MM.1S (cell line): ENCODE measurements at regions not wholly inside any gene's neighbourhood (a gene's known extent, or its start where the extent isn't known, plus 50 kb on each side); places are given as distances from the start of the nearest gene placed in this dataset.
"Not testable (repeated sequence)": the region's sequence is repeated elsewhere in the genome, so short reads cannot be mapped to it uniquely, and the experiment has no call there.

Experiments
- DNase-seq: peaks from one replicate; pipeline ENCODE4 v3.0.0-alpha.2; 2015
- H2AFZ ChIP-seq: fragments of 300-600 bp; sonication (generic); 2 replicates; pipeline ENCODE4 v1.6.0; 2016; ENCODE audit warnings: antibody characterized with exemption, low read length
- H3F3A ChIP-seq: fragments of 300-600 bp; sonication (generic); 2 replicates; pipeline ENCODE4 v1.6.1; 2016; ENCODE audit warnings: mild to moderate bottlenecking, antibody characterized with exemption, low read length, moderate library complexity, mixed read lengths; ENCODE audit not compliant: insufficient read depth
- H3K27ac ChIP-seq: fragments of 300-600 bp; sonication (generic); 2 replicates; pipeline ENCODE4 v1.5.1; 2016; ENCODE audit warnings: mild to moderate bottlenecking, low read length
- H3K27me3 ChIP-seq: fragments of 300-600 bp; sonication (generic); replicated peaks from 2 replicates; pipeline ENCODE4 v1.6.0; 2016; ENCODE audit warnings: low read length; ENCODE audit not compliant: insufficient read depth
- H3K36me3 ChIP-seq: fragments of 300-600 bp; sonication (generic); replicated peaks from 2 replicates; pipeline ENCODE4 v1.6.1; 2016; ENCODE audit warnings: mild to moderate bottlenecking, low read length, mixed read lengths; ENCODE audit not compliant: insufficient read depth
- H3K4me1 ChIP-seq: fragments of 300-600 bp; sonication (generic); 2 replicates; pipeline ENCODE4 v1.6.1; 2016; ENCODE audit warnings: low read length, mixed read lengths
- H3K4me2 ChIP-seq: fragments of 300-600 bp; sonication (generic); 2 replicates; pipeline ENCODE4 v1.6.0; 2016; ENCODE audit warnings: low read depth, low read length
- H3K4me3 ChIP-seq: fragments of 300-600 bp; sonication (generic); 2 replicates; pipeline ENCODE4 v1.5.1; 2016; ENCODE audit warnings: low read length, mixed read lengths
- H3K79me2 ChIP-seq: fragments of 300-600 bp; sonication (generic); 2 replicates; pipeline ENCODE4 v1.6.1; 2016; ENCODE audit warnings: mixed run types, low read length, mixed read lengths
- H3K9ac ChIP-seq: fragments of 300-600 bp; sonication (generic); 2 replicates; pipeline ENCODE4 v1.6.1; 2016; ENCODE audit warnings: low read length, mixed read lengths
- H3K9me2 ChIP-seq: fragments of 300-600 bp; sonication (generic); replicated peaks from 2 replicates; pipeline ENCODE4 v1.6.1; 2016; ENCODE audit warnings: mild to moderate bottlenecking, low read length, mixed read lengths; ENCODE audit not compliant: insufficient read depth
- H3K9me3 ChIP-seq: fragments of 300-600 bp; sonication (generic); replicated peaks from 2 replicates; pipeline ENCODE4 v1.6.1; 2016; ENCODE audit warnings: mild to moderate bottlenecking, low read length, mixed read lengths; ENCODE audit not compliant: insufficient read depth
- H4K20me1 ChIP-seq: fragments of 300-600 bp; sonication (generic); 2 replicates; pipeline ENCODE4 v1.6.1; 2016; ENCODE audit warnings: mild to moderate bottlenecking, low read length, moderate library complexity, mixed read lengths; ENCODE audit not compliant: insufficient read depth
- EZH2 ChIP-seq: fragments of 300-600 bp; sonication (generic); optimal IDR thresholded peaks from 2 replicates; pipeline ENCODE3; 2017; ENCODE audit warnings: low read depth, mild to moderate bottlenecking, antibody characterized with exemption, low read length, mixed read lengths
- EZH2phosphoT487 ChIP-seq: fragments of 300-600 bp; sonication (generic); IDR thresholded peaks from 2 replicates; pipeline ENCODE4 v1.6.1; 2018; ENCODE audit warnings: antibody characterized with exemption, low read length
- TF ChIP-seq, protein P1 (sequence below): fragments of 300-600 bp; sonication (generic); IDR thresholded peaks from 2 replicates; pipeline ENCODE4 v1.5.1; 2016; ENCODE audit warnings: antibody characterized with exemption, low read length, mixed read lengths

DNA sequence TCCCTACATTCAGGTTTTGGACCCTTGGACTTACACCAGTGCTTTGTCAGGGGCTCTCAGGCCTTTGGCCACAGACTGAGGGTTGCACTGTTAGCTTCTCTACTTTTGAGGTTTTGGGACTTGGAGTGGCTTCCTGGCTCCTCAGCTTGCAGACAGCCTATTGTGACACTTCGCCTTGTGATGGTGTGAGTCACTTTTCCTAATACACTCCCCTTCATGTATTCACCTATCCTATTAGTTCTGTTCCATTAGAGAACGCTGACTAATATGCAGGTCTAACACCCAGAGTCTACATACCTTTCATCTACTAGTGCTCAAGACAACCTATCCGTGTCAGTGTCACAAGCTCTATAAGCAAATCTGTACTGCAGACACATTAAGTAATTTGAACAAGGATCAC is 605.3 kb downstream of the KCNT2 start:
- Histone ChIP-seq H3K27me3 (no peaks in the 10 kb centered on the region), H3K9ac (no peak overlapping the region), H3K4me2 (no peak overlapping the region), H3K4me3 (no peak overlapping the region), H2AFZ (no peak overlapping the region), H4K20me1 (no peaks in the 10 kb centered on the region), H3K9me2 (no peaks in the 10 kb centered on the region), H3K4me1 (no peaks in the 10 kb centered on the region), H3K79me2 (no peaks in the 10 kb centered on the region), H3K9me3 (no peaks in the 10 kb centered on the region), H3K27ac (no peak overlapping the region), H3K36me3 (no peaks in the 10 kb centered on the region), H3F3A (no peaks in the 10 kb centered on the region)
- TF ChIP-seq, protein P1, sequence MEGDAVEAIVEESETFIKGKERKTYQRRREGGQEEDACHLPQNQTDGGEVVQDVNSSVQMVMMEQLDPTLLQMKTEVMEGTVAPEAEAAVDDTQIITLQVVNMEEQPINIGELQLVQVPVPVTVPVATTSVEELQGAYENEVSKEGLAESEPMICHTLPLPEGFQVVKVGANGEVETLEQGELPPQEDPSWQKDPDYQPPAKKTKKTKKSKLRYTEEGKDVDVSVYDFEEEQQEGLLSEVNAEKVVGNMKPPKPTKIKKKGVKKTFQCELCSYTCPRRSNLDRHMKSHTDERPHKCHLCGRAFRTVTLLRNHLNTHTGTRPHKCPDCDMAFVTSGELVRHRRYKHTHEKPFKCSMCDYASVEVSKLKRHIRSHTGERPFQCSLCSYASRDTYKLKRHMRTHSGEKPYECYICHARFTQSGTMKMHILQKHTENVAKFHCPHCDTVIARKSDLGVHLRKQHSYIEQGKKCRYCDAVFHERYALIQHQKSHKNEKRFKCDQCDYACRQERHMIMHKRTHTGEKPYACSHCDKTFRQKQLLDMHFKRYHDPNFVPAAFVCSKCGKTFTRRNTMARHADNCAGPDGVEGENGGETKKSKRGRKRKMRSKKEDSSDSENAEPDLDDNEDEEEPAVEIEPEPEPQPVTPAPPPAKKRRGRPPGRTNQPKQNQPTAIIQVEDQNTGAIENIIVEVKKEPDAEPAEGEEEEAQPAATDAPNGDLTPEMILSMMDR: no peak
- TF ChIP-seq EZH2 (no peak), EZH2phosphoT487 (no peak)
- no peak for DNase-seq

DNA sequence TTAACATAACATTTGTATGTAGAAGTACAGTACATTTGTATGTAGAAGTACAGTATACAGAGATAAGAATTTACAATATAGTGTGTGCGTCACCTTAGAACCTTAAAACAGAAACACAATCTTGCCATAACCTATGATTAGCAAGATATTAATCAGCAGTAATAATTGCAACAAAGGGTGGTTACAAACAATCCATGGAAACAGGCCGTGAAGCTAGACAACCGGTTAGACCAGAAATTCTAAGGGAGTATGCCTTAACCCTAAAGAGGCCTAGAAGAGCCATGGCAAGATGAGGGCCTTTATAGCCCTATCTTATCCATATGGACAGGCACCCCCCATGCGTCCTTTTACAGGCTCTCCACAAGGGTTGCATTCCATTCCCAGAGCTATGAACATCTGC is 605.9 kb downstream of the KCNT2 start:
- not testable (repeated sequence) for H3K9me2 ChIP-seq, H3K4me3 ChIP-seq, H3K79me2 ChIP-seq, H3K4me1 ChIP-seq, H3K9me3 ChIP-seq, H3K9ac ChIP-seq, H3K27me3 ChIP-seq, H3K27ac ChIP-seq, DNase-seq, H3K4me2 ChIP-seq, H2AFZ ChIP-seq, H3K36me3 ChIP-seq, H4K20me1 ChIP-seq, H3F3A ChIP-seq

DNA sequence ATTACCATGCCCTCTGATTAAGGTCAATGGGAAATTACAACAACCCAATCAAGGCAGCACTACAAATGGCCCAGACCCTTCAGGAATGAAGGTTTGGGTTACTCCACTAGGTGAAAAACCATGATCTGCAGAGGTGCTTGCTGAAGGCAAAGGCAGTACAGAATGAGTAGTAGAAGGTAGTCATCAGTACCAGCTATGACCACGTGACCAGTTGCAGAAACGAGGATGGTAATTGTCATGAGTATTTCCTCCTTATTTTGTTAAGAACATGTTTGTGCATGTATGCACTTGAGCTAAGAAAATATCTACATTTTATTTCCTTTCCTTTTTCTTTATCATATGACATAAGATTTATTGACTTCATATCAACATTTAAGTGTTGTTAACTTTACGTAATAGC is 607.1 kb downstream of the KCNT2 start:
- no peaks in the 10 kb centered on the region for H4K20me1 ChIP-seq
- H3K9ac ChIP-seq: no peak overlapping the region
- no peak for TF ChIP-seq EZH2
- H3K36me3 ChIP-seq: no peaks in the 10 kb centered on the region
- H3F3A ChIP-seq: no peaks in the 10 kb centered on the region
- no peak overlapping the region for H3K4me2 ChIP-seq
- no peaks in the 10 kb centered on the region for H3K9me3 ChIP-seq
- H3K4me1 ChIP-seq: no peaks in the 10 kb centered on the region
- H2AFZ ChIP-seq: no peak overlapping the region
- no peaks in the 10 kb centered on the region for H3K27me3 ChIP-seq
- no peaks in the 10 kb centered on the region for H3K9me2 ChIP-seq
- no peak overlapping the region for H3K27ac ChIP-seq
- DNase-seq: no peak
- H3K79me2 ChIP-seq: no peaks in the 10 kb centered on the region
- H3K4me3 ChIP-seq: no peak overlapping the region

DNA sequence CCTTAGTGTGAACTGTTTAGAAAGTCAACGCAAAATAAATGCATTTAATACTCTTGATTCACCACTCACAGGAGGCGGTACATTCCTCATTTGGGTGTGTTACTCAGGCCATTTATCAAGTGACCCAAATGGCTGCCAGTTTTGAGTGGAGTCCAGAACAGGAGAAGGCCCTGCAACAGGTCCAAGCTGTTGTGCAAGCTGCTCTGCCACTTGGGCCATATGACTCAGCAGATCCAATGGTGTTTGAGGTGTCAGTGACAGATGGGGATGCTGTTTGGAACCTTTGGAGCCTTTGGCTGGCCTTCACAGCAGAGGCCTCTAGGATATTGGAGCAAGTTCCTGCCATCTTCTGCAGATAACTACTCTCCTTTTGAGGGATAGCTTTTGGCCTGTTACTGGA is 609.2 kb downstream of the KCNT2 start:
- H4K20me1 ChIP-seq: no peaks in the 10 kb centered on the region
- H3K4me1 ChIP-seq: no peaks in the 10 kb centered on the region
- no peak overlapping the region for H3K4me3 ChIP-seq
- H3F3A ChIP-seq: no peaks in the 10 kb centered on the region
- no peak overlapping the region for H3K9ac ChIP-seq
- no peak overlapping the region for H3K27ac ChIP-seq
- no peaks in the 10 kb centered on the region for H3K27me3 ChIP-seq
- DNase-seq: no peak
- no peaks in the 10 kb centered on the region for H3K36me3 ChIP-seq
- no peaks in the 10 kb centered on the region for H3K9me2 ChIP-seq
- no peak overlapping the region for H2AFZ ChIP-seq
- H3K9me3 ChIP-seq: no peaks in the 10 kb centered on the region
- TF ChIP-seq EZH2: no peak
- TF ChIP-seq EZH2phosphoT487: no peak
- TF ChIP-seq, protein P1: no peak
- H3K4me2 ChIP-seq: no peak overlapping the region
- H3K79me2 ChIP-seq: no peaks in the 10 kb centered on the region
